Stimulated activated CD8-positive, alpha-beta memory T cell treated with anti-CD3 and anti-CD28 coated beads, Interleukin-2, amount 100 ng/mL, for 1 hour (primary cell): ENCODE measurements at regions not wholly inside any gene's neighbourhood (a gene's known extent, or its start where the extent isn't known, plus 50 kb on each side); places are given as distances from the start of the nearest gene placed in this dataset.

ENCODE experiments used
- DNase-seq, 2 donors: peaks; one replicate each; pipeline ENCODE4 v3.0.0-alpha.2; 2020; ENCODE audit warnings: low read depth in 2 of 2

- DNase-seq = no peak
Observed at GRCh38 chr3:17800232-17800631, 57.8 kb upstream of the TBC1D5 start.

DNA sequence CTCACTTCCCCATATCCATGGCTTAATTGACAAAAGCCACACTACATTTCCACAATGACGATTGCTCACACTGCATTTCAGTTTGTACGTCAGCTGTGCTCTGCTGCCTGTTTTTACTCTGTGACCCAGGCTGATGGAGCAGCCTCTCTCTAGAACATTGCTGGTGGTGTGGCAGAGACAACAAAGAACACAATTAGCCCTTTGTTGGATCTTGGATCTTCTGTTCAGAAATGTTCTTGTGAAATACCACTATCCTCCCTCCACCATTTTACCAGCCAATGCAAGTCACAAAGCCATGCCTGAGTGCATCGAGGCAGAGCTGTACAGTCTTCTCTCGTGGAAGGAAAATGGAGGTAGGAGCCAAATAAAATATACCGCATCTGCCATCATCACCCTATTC is 56.9 kb upstream of the TBC1D5 start:
- no peak for DNase-seq

DNA sequence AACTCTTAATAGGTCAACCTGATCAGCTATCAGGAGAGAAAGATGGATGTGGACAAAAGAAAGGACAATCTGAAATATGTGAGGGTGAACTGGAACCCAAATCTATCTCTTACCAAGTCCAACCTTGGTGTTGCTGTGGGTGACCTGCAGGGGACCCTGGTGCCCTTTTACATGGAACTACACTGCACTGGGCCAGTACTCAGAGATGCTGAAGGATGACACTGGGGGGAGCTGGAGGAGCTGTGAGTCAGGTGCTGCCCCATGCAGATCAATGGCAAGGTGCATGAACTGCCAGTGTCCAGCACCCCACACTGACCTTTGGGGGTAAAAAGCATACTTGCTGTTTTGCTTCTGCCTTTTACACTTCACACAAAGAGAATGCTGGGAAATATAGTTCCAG is 55.6 kb upstream of the TBC1D5 start:
- DNase-seq = no peak

- no peak for DNase-seq
Observed at GRCh38 chr3:17795711-17796110, 53.3 kb upstream of the TBC1D5 start.

DNA sequence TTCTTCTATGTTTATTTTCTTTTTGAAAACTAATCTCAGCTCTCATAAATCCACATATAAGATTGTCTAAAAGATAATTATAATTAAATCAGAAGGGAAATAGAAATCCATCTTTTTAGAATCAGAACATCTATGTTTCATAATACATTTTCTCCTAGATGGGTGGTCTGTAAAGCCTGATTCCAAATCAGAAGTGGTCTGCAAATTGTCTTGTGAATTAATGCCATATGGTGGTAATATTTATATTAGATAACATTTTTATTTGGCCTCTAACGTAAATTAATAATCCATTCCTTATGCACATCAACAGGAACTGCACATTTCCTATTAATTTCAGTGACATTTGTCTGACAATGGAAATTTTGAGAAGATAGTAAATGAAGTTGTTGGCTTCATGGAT is 52.8 kb upstream of the TBC1D5 start:
- DNase-seq = no peak

GRCh38 chr3:17793542-17794195 is 51.2 kb upstream of the TBC1D5 start:
- DNase-seq = no peak
